ENCODE measurements at regions not wholly inside any gene's neighbourhood (a gene's known extent, or its start where the extent isn't known, plus 50 kb on each side); places are given as distances from the start of the nearest gene placed in this dataset.
A peak's percentile ranks its signal among the peaks of the same experiment; 100 is the strongest.
"Not testable (repeated sequence)": the region's sequence is repeated elsewhere in the genome, so short reads cannot be mapped to it uniquely, and the experiment has no call there.

DNA sequence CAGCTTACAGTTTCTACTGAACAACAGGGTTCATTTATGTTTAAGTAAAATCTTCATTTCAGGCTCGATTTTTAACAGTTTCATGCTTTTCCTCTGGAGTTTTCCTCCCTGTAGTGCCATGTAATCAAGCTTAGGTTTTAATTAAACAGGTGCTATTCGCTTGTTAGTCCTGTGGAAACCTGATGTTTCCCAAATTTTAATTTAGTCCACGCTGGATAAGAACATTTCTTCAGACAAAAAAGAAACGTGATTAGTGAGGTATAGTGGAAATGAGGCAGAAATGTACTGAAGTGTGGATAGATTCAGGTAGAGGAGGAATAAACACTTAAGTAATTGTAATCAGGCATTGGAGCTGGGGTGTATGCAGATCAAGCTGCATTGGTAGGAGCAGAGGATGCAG, 1217.5 kb downstream of the AACS start:
- DNase-seq (ENCODE audit: low spot score), result no peak

- no peak for DNase-seq (ENCODE audit: low spot score)
These were observed 1221.0 kb downstream of the AACS start for GRCh38 chr12:126286203-126286602.

DNA sequence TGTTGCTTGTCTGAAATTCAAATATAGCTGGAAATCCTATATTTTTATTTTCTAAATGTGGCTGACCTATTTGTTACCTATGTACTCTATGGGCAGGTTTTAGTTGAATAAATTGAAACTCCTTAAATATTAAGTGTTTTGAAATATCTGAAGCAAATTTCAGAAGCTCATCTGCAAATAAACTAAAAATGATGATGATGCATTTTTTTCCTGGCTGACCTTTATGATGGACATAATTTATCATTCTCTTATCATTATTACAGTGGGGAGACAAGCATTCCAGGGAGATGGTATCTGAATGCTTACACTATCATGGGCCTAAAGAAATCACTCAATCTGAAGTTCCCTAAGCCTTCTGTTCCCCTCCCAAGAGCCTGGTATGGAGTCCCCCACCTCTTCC, 1225.2 kb downstream of the AACS start:
- DNase-seq (ENCODE audit: low spot score), result no peak

GRCh38 chr12:126291987-126292386, 1226.8 kb downstream of the AACS start:
- not testable (repeated sequence) for DNase-seq (ENCODE audit: low spot score)

- DNase-seq (ENCODE audit: low spot score), result no peak
These were observed 1230.4 kb downstream of the AACS start for GRCh38 chr12:126295652-126296051.

DNA sequence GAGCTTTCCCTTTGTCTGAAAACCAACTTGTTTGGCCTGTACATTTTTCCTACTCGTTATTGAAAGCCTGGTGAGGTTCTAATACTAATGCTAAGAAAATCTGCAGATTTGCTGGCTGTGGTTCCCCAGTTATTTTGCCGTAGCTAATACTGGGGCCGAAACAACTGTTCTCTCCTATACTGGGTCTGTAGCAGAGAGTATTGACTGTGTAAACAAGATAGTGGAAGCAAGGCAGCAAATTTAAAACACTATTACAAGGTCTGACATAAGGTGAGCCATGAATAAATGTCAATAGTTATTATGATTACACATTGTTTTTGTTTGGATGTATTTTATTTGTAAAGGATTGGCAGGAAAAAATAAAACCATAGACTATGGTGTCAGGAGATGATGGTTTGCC, 1244.0 kb downstream of the AACS start:
- DNase-seq (ENCODE audit: low spot score), result no peak

DNA sequence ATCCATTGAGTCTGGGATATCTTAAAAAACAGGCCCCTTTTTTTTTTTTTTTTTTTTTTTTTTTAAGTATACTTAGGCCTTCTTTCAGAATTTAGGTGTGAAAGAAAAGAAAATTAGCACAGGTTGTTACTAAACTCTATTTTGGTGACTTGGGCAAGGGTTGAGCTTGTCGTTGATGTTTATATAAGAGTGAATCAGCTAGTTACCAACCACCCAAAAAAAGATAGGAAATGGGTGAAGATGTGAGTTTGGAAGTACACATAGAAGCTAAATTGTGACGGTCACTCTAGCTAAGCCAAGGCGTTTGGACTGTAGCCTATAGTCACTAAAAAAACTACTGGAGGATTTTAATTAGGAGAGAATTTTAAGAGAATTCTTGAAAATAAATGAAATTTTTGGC, 1247.2 kb downstream of the AACS start:
- DNase-seq (ENCODE audit: low spot score), result no peak

GRCh38 chr12:126316411-126316810, 1251.2 kb downstream of the AACS start:
- DNase-seq (ENCODE audit: low spot score), result no peak

GRCh38 chr12:126337556-126338441, 1272.6 kb downstream of the AACS start:
- DNase-seq (ENCODE audit: low spot score), result peak; percentile 50

DNA sequence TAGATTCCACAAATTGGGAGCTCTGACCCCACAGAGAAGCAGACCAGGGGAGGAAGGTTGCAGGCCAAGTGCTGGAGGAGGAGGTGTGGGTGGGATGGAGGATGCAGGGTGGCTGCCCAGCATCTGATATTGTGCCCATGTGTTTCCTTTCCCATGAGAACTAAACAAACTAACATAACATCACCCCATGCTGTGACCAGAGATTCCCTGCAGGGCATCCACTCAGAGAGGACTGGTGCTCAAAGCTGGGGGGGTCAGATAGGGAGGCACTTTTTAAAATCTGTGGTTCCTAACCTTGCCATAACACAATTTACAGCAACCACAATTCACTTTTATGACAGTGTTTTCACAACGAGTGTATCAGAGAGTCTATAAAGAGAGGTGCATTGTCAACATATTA, 1277.6 kb downstream of the AACS start:
- no peak for DNase-seq (ENCODE audit: low spot score)

DNA sequence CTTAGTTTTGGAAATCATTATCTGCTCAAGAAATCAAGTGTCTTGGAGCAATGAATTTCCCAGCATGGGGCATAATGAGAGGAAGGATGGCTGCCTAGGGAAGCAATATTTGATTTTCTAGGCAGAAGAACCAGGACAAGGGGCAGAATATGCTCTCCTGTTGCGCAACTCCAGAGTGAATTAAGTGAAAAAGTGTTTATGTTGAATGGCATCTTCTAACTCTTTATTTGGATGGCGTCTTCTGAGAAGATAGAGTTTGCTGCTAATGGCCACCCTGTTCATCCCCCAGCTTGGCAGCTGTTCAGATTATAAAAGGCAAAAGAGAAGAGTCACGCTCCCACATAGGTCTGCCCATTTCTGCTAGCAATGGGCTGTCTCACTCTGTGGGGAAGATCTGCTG, 1278.1 kb downstream of the AACS start:
- no peak for DNase-seq (ENCODE audit: low spot score)

- DNase-seq (ENCODE audit: low spot score), result no peak
These were observed 1280.9 kb downstream of the AACS start for GRCh38 chr12:126346087-126346486.

DNA sequence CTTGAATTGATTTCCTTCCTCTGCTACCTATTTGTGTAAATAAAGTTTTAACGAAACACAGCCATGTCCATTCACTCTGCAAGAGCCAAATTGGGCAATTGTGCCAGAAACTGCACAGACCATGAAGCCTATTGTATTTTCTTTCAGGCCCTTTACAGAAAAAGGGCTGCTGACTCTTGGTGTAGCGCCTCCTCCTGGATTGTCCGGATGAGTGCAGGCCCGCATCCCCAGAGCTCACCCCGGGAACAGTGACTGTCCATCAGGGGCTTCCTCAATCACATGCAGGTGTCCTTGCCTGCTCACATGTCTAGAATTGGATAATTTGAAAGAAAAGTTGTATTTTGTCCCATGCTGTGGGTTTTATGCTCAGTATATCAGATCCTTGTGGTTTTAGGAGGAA, 1282.2 kb downstream of the AACS start:
- DNase-seq (ENCODE audit: low spot score), result no peak

DNA sequence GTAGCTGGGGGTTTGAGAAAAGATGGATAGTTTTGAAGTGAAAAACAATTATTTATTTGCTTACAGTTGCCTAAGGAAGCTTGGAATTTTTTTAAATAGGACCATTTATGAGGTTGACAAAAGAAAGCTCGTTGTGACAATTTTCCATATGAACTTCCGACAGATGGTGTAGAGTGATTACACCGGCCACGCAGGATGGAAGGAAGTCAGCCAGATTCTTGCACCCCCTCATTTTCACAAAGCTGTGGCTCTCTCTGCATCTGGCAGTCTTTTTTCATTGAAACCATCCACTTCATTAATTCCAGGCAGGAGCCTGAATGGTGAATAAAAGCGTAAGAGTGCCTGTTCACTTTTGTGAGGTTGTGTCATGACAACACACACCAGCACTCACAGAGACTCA, 1284.1 kb downstream of the AACS start:
- DNase-seq (ENCODE audit: low spot score), result no peak

GRCh38 chr12:126353604-126354003, 1288.4 kb downstream of the AACS start:
- DNase-seq (ENCODE audit: low spot score), result peak; percentile 39

GRCh38 chr12:126354633-126355032, 1289.4 kb downstream of the AACS start:
- no peak for DNase-seq (ENCODE audit: low spot score)

GRCh38 chr12:126355346-126355745, 1290.1 kb downstream of the AACS start:
- no peak for DNase-seq (ENCODE audit: low spot score)

DNA sequence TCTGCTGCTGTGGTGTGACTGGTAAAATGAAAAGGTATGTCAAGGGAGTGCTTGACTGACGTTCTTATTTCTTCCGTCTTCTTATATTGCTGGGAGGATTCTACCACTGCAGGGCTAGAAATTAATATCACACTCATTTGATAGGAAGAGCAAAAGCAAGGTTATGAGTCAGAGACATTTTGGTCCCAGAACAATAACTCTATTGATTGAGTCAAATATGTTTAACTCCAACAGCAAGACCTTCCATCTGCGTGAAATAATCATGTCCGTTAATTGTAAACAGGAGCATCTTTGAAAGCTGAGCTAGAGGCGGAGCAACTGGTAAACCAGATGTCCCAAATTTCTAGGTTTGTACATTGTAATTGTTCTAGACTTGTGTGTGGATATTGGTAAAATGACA, 1293.6 kb downstream of the AACS start:
- DNase-seq (ENCODE audit: low spot score), result no peak

GRCh38 chr12:126359216-126359615, 1294.0 kb downstream of the AACS start:
- no peak for DNase-seq (ENCODE audit: low spot score)

- no peak for DNase-seq (ENCODE audit: low spot score)
These were observed 1296.6 kb downstream of the AACS start for GRCh38 chr12:126361804-126362203.

GRCh38 chr12:126362493-126362892, 1297.3 kb downstream of the AACS start:
- DNase-seq (ENCODE audit: low spot score), result no peak

GRCh38 chr12:126362964-126363363, 1297.7 kb downstream of the AACS start:
- DNase-seq (ENCODE audit: low spot score), result no peak

GRCh38 chr12:126369487-126370463, 1304.5 kb downstream of the AACS start:
- DNase-seq (ENCODE audit: low spot score), result peak; percentile 68

Data from AG08395 (cell line).